Skeletal muscle tissue (tissue), 3 donors: ENCODE measurements at regions not wholly inside any gene's neighbourhood (a gene's known extent, or its start where the extent isn't known, plus 50 kb on each side); places are given as distances from the start of the nearest gene placed in this dataset.
"Not testable (repeated sequence)": the region's sequence is repeated elsewhere in the genome, so short reads cannot be mapped to it uniquely, and the experiment has no call there.

Source experiments
- H3K27ac ChIP-seq: one replicate; pipeline ENCODE4 v1.7.0; 2013; ENCODE audit warnings: mild to moderate bottlenecking, low read depth, low read length, inconsistent platforms
- H3K27me3 ChIP-seq, 3 donors: one replicate each; pipeline ENCODE4 v1.7.0; 2013; ENCODE audit warnings: low read length in 3 of 3; ENCODE audit not compliant: control insufficient read depth in 3 of 3, insufficient read depth in 3 of 3
- H3K36me3 ChIP-seq, 3 donors: one replicate each; pipeline ENCODE4 v1.7.0; 2013; ENCODE audit warnings: low read length in 3 of 3; ENCODE audit not compliant: control insufficient read depth in 3 of 3, insufficient read depth in 3 of 3
- H3K4me1 ChIP-seq, 3 donors: one replicate each; pipeline ENCODE4 v1.7.0; 2013; ENCODE audit warnings: low read length in 3 of 3, mild to moderate bottlenecking in 3 of 3; ENCODE audit not compliant: control insufficient read depth in 3 of 3, insufficient read depth in 3 of 3
- H3K4me3 ChIP-seq, 3 donors: one replicate each; pipeline ENCODE4 v1.7.0; 2013; ENCODE audit warnings: low read length in 3 of 3
- H3K9ac ChIP-seq, 3 donors: one replicate each; pipeline ENCODE4 v1.7.0; 2013; ENCODE audit warnings: low read length in 3 of 3, mild to moderate bottlenecking in 3 of 3, moderate library complexity in 2 of 3, low read depth in 1 of 3
- H3K9me3 ChIP-seq, 3 donors: one replicate each; pipeline ENCODE4 v1.7.0; 2013; ENCODE audit warnings: low read length in 3 of 3; ENCODE audit not compliant: control insufficient read depth in 3 of 3
- donor health status: Osteomylitis.

GRCh38 chr1:29607236-29607635 lies 370.9 kb downstream of the PTPRU start:
- Histone ChIP-seq H3K36me3 (no peaks in the 10 kb centered on the region), H3K27me3 (no peaks in the 10 kb centered on the region), H3K9ac (no peak overlapping the region), H3K4me3 (no peak overlapping the region), H3K4me1 (no peaks in the 10 kb centered on the region), H3K9me3 (no peaks in the 10 kb centered on the region), H3K27ac (no peak overlapping the region)

GRCh38 chr1:29604796-29605195 lies 368.5 kb downstream of the PTPRU start:
- H3K36me3 ChIP-seq, H3K27ac ChIP-seq, H3K4me1 ChIP-seq, H3K9ac ChIP-seq, H3K9me3 ChIP-seq, H3K27me3 ChIP-seq, H3K4me3 ChIP-seq: not testable (repeated sequence)

GRCh38 chr1:29603622-29604021 lies 367.3 kb downstream of the PTPRU start:
- Histone ChIP-seq H3K27ac (no peak overlapping the region), H3K4me1 (no peaks in the 10 kb centered on the region), H3K9ac (no peak overlapping the region), H3K36me3 (no peaks in the 10 kb centered on the region), H3K9me3 (no peaks in the 10 kb centered on the region), H3K27me3 (peaks cover 0 to 12% (median 0%) of the 10 kb centered on the region in 3 donors), H3K4me3 (no peak overlapping the region)

DNA sequence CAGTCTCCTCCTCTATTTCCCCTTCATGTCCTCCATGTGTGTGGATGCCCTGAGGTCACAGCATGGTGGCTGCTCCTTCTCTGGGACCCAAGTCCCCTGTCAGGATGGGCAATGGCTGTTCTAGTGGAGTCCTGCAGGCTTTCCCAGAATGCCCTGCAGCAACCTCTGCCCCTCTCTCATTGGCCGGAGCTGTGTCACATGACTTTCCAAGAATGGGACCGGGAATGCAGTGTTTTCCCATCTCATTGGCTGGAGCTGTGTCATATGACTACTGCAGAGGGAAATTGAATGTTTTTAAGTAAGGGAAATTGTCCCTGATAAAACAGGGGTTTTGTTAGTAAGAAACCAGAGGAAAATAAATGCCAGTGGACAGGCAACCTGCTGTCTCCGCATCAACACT lies 365.9 kb downstream of the PTPRU start:
- H3K9me3 ChIP-seq, result no peaks in the 10 kb centered on the region
- no peak overlapping the region for H3K4me3 ChIP-seq
- no peak overlapping the region for H3K9ac ChIP-seq
- no peak overlapping the region for H3K27ac ChIP-seq
- no peaks in the 10 kb centered on the region for H3K36me3 ChIP-seq
- H3K4me1 ChIP-seq, result no peaks in the 10 kb centered on the region
- peaks cover 0 to 15% (median 2%) of the 10 kb centered on the region in 3 donors for H3K27me3 ChIP-seq

- Histone ChIP-seq H3K36me3 (no peaks in the 10 kb centered on the region), H3K27ac (no peak overlapping the region), H3K4me1 (no peaks in the 10 kb centered on the region), H3K9ac (no peak overlapping the region), H3K27me3 (peaks cover 2 to 15% (median 4%) of the 10 kb centered on the region in 3 donors), H3K4me3 (no peak overlapping the region), H3K9me3 (no peaks in the 10 kb centered on the region)
These were observed 364.7 kb downstream of the PTPRU start for GRCh38 chr1:29601021-29601420.

- Histone ChIP-seq H3K9me3 (no peaks in the 10 kb centered on the region), H3K36me3 (no peaks in the 10 kb centered on the region), H3K4me3 (no peak overlapping the region), H3K27ac (no peak overlapping the region), H3K27me3 (peaks cover 2 to 15% (median 4%) of the 10 kb centered on the region in 3 donors), H3K9ac (no peak overlapping the region), H3K4me1 (no peaks in the 10 kb centered on the region)
These were observed 363.5 kb downstream of the PTPRU start for GRCh38 chr1:29599826-29600225.

DNA sequence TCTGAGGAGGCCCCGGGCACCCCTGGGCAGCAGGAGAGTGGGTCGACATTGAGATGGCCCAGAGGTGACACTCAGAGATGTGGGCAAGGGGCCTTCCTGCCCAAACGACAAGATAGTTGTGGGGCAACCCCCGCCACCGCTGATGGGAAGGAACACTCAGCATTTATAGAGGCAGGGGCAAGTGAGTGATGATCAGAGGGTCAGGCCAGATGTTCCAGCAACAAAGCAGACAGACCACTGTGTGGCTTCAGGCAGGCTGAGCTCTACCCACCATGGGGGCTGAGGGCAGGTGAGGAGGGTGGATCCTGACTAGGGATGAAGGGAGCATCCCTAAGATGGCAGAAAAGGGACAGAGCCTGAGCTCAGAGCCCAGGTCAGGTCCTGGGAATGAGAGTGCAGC lies 362.7 kb downstream of the PTPRU start:
- Histone ChIP-seq H3K27ac (no peak overlapping the region), H3K4me1 (no peaks in the 10 kb centered on the region), H3K4me3 (no peak overlapping the region), H3K36me3 (no peaks in the 10 kb centered on the region), H3K27me3 (peaks cover 5 to 18% (median 7%) of the 10 kb centered on the region in 3 donors), H3K9ac (no peak overlapping the region), H3K9me3 (no peaks in the 10 kb centered on the region)

GRCh38 chr1:29597861-29598260 lies 361.5 kb downstream of the PTPRU start:
- H3K4me3 ChIP-seq, result no peak overlapping the region
- H3K36me3 ChIP-seq, result no peaks in the 10 kb centered on the region
- no peak overlapping the region for H3K9ac ChIP-seq
- no peak overlapping the region for H3K27ac ChIP-seq
- H3K9me3 ChIP-seq, result no peaks in the 10 kb centered on the region
- no peaks in the 10 kb centered on the region for H3K4me1 ChIP-seq
- peaks cover 5 to 20% (median 10%) of the 10 kb centered on the region in 3 donors for H3K27me3 ChIP-seq

GRCh38 chr1:29593601-29594382 lies 357.5 kb downstream of the PTPRU start:
- Histone ChIP-seq H3K36me3 (no peaks in the 10 kb centered on the region), H3K4me3 (no peak overlapping the region), H3K4me1 (no peaks in the 10 kb centered on the region), H3K9me3 (no peaks in the 10 kb centered on the region), H3K27ac (no peak overlapping the region), H3K27me3 (peaks cover 10 to 20% (median 20%) of the 10 kb centered on the region in 3 donors), H3K9ac (no peak overlapping the region)

- peaks cover 10 to 20% (median 16%) of the 10 kb centered on the region in 3 donors for H3K27me3 ChIP-seq
- H3K4me1 ChIP-seq, result no peaks in the 10 kb centered on the region
- H3K4me3 ChIP-seq, result no peak overlapping the region
- no peaks in the 10 kb centered on the region for H3K36me3 ChIP-seq
- H3K9me3 ChIP-seq, result no peaks in the 10 kb centered on the region
- no peak overlapping the region for H3K27ac ChIP-seq
- H3K9ac ChIP-seq, result no peak overlapping the region
These were observed 356.4 kb downstream of the PTPRU start for GRCh38 chr1:29592731-29593130.
